ENCODE measurements at regions not wholly inside any gene's neighbourhood (a gene's known extent, or its start where the extent isn't known, plus 50 kb on each side); places are given as distances from the start of the nearest gene placed in this dataset.

DNA sequence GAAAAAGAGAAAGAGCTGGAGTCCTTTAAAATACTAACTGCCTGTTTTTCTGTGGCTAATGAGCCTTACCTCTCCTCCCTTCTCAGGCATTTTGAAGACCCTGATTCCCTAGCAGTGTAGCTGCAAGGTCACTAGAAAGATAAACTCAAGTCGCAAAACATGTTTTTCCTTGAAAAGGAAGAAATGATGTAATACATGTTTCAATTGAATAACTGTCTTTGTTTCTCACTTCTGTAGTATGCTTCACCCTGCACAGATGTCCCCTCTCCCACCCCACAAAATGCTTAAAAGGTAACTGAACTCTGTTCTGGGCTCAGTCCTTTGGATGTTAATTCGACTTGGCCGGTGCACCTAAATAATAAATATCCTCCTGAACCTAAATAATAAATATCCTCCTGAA is 1350.3 kb downstream of the TMEM121 start:
- TF ChIP-seq, protein P1, sequence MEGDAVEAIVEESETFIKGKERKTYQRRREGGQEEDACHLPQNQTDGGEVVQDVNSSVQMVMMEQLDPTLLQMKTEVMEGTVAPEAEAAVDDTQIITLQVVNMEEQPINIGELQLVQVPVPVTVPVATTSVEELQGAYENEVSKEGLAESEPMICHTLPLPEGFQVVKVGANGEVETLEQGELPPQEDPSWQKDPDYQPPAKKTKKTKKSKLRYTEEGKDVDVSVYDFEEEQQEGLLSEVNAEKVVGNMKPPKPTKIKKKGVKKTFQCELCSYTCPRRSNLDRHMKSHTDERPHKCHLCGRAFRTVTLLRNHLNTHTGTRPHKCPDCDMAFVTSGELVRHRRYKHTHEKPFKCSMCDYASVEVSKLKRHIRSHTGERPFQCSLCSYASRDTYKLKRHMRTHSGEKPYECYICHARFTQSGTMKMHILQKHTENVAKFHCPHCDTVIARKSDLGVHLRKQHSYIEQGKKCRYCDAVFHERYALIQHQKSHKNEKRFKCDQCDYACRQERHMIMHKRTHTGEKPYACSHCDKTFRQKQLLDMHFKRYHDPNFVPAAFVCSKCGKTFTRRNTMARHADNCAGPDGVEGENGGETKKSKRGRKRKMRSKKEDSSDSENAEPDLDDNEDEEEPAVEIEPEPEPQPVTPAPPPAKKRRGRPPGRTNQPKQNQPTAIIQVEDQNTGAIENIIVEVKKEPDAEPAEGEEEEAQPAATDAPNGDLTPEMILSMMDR (IDR thresholded peaks at IDR 0.05; ENCODE audit: control insufficient read depth, extremely low read depth, insufficient read depth), result no peak
- no peak for DNase-seq (ENCODE audit: low read depth)

DNA sequence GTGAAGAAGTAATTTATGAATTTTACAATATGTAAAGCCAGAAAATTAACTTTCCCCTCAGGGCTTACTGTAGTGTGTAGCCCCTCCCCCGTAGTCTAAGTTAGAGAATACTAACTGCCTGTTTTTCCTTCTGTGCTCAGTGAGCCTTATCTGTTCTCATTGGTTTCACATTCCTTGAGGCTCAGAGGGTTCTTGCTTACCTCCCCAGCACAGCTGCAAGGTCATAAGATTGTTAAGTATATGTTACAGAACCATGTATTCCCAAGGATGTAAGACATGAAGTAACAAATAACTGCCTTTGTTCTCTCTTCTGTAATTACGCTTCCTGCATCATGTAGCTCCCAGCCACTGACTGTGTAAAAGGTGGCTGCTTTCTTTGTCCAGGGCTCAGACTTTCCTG is 1351.1 kb downstream of the TMEM121 start:
- no peak overlapping the region for H3K4me3 ChIP-seq (ENCODE audit: low read depth, low read length)

More for the DNA sequence above, 1350.3 kb downstream of the TMEM121 start:
- no peak overlapping the region for H3K4me3 ChIP-seq (ENCODE audit: low read depth, low read length)

DNA sequence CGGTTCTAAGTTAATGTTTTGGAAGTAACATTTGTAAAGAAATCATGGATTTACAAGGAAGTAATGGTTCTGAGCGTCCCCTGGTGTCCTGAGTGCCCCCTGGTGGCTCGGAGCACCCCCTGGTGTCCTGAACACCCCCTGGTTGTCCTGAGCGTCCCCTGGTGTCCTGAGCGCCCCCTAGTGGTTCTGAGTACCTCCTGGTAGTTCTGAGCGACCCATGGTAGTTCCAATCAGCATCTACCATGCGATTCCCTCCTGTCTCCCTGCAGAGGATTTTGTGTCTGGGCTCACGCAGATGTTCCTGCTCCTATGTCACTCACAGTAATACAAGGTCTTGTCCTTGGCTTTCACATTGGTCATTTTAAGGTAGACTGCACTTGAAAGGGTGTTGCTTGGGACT is 1352.9 kb downstream of the TMEM121 start:
- no peak for DNase-seq (ENCODE audit: low read depth)
- H3K4me3 ChIP-seq (ENCODE audit: low read depth, low read length), result no peak overlapping the region
- TF ChIP-seq, protein P1 (IDR thresholded peaks at IDR 0.05; ENCODE audit: control insufficient read depth, extremely low read depth, insufficient read depth), result peak; percentile 58

More for the DNA sequence above, 1351.1 kb downstream of the TMEM121 start:
- DNase-seq (ENCODE audit: low read depth), result no peak
- TF ChIP-seq, protein P1 (IDR thresholded peaks at IDR 0.05; ENCODE audit: control insufficient read depth, extremely low read depth, insufficient read depth), result no peak

DNA sequence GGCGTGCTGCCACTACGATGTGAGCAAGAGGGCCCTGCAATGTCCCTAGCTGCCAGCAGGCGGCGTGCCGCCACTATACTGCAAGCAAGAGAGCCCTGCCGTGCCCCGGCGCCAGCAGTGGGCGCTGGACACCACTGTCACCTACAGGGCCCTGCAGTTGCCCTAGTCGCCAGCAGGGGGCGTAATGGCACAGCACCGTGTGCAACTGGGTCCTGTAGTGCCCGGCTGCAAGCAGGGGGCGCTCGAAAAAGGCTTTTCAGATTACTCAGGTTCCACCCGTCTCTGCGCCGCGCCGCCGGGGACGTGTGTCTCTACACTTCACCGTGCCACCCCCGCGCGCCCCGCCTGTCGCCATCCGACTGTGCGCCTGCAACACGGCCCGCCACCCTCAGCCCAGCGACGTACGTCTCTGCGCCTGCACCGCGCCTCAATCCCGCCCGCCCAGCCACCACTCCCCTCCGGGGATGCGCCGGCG is 1356.9 kb downstream of the TMEM121 start:
- no peak for DNase-seq (ENCODE audit: low read depth)
- no peak overlapping the region for H3K4me3 ChIP-seq (ENCODE audit: low read depth, low read length)
- TF ChIP-seq, protein P1 (IDR thresholded peaks at IDR 0.05; ENCODE audit: control insufficient read depth, extremely low read depth, insufficient read depth), result peak; percentile 61
